GM12891 (cell line): ENCODE measurements at regions not wholly inside any gene's neighbourhood (a gene's known extent, or its start where the extent isn't known, plus 50 kb on each side); places are given as distances from the start of the nearest gene placed in this dataset.

ENCODE experiments used
- POLR2A ChIP-seq: IDR thresholded peaks from 2 replicates; pipeline ENCODE4 v1.6.1; 2011; ENCODE audit warnings: low read depth, low read length, control low read depth
- POU2F2 ChIP-seq: IDR thresholded peaks from 2 replicates; pipeline ENCODE4 v1.6.1; 2011; ENCODE audit warnings: low read depth, mild to moderate bottlenecking, control low read depth, low read length, moderate library complexity

- no peak for TF ChIP-seq POU2F2
- TF ChIP-seq POLR2A, result no peak
Observed at GRCh38 chr4:24160358-24160757, 270.5 kb upstream of the PPARGC1A start.
